Middle frontal gyrus (tissue), 1 donor: ENCODE measurements at regions not wholly inside any gene's neighbourhood (a gene's known extent, or its start where the extent isn't known, plus 50 kb on each side); places are given as distances from the start of the nearest gene placed in this dataset.
"Not testable (repeated sequence)": the region's sequence is repeated elsewhere in the genome, so short reads cannot be mapped to it uniquely, and the experiment has no call there.

Experiments
- DNase-seq: peaks from one replicate; pipeline ENCODE4 v3.0.0-alpha.2; 2015; ENCODE audit warnings: low spot score; ENCODE audit errors: extremely low spot score

GRCh38 chr5:106269252-106269843 lies 1401.4 kb downstream of the EFNA5 start:
- DNase-seq: no peak

DNA sequence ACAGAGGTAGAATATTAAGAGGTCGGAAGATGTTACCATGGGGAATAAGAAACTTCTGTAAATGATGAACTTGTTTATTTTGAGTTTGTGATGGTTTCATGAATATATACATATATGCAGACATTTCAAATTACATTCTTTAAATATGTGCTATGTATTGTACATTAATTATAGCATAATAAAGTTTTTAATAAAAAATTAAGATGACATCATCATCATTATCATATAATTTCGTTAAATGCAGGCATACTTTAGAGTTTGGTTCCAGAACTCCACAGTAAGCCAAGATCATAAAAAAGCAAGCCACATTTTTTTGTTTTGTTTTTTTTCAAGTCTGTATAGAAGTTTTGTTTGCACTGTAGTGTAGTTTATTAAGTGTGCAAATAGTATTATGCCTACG lies 1403.5 kb downstream of the EFNA5 start:
- no peak for DNase-seq

GRCh38 chr5:106262395-106262794 lies 1408.3 kb downstream of the EFNA5 start:
- no peak for DNase-seq

GRCh38 chr5:106259431-106260090 lies 1411.2 kb downstream of the EFNA5 start:
- DNase-seq: not testable (repeated sequence)

DNA sequence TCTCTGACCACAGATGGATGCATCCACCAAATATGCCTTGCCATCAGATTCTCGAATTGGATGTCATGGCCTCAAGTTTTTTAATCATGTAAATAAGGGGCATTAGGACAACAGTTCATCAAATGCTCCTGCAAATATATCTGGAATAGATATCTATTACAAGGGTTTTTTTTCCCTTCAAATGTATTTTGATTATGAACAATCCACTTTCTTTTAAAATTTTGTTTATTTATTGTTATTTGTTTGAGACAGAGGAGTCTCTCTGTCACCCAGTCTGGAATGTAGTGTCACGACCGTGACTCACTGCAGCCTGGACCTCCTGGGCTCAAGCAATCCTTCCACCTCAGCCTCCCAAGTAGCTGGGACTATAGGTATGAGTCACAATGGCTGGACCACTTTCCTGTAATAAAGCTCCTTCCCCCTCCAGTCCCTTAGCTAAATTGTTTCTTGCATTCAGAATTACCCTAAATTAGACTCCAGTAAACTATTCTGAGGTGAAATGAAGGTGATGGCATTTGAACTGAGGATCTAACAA lies 1412.1 kb downstream of the EFNA5 start:
- DNase-seq: no peak

GRCh38 chr5:106254784-106255183 lies 1416.0 kb downstream of the EFNA5 start:
- no peak for DNase-seq

- DNase-seq: not testable (repeated sequence)
Measured at GRCh38 chr5:106246044-106246745, 1424.5 kb downstream of the EFNA5 start.

DNA sequence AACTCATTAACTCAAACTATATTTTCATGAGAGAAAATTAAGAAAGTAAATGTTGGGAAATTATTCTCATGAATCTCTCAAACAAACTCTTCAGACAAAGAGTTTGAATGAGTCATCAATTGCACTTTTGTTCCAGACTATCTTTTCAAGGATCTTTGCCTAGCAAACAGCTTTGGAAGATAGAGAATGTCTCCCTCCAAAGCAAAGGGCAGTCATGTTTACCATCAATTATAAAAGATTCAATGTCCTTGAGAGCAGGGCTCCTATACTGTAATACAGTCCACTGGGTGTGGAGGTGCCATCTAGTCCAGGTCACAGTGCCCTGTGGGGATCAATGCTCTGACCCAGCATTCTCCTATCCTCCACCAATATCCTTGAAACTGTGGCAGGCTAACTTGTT lies 1429.3 kb downstream of the EFNA5 start:
- no peak for DNase-seq

DNA sequence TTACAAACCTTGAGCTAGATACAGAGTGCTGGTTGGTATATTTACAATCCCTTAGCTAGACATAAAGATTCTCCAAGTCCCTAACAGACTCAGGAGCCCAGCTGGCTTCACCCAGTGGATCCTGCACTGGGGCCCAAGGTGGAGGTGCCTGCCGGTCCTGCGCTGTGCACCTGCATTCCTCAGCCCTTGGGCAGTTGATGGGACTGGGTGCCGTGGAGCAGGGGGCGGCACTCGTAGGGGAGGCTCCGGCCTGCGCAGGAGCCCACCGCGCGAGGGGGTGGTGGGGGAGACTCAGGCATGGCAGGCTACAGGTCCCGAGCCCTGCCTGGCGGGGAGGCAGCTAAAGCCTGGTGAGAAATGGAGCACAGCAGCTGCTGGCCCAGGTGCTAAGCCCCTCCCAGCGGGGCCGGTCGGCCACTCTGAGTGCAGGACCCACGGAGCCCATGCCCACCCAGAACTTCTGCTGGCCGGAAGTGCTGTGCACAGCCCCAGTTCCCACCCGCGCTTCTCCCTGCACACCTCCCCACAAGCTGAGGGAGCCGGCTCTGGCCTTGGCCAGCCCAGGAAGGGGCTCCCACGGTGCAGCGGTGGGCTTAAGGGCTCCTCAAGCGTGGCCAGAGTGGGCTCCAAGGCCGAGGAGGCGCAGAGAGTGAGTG lies 1464.7 kb downstream of the EFNA5 start:
- no peak for DNase-seq

DNA sequence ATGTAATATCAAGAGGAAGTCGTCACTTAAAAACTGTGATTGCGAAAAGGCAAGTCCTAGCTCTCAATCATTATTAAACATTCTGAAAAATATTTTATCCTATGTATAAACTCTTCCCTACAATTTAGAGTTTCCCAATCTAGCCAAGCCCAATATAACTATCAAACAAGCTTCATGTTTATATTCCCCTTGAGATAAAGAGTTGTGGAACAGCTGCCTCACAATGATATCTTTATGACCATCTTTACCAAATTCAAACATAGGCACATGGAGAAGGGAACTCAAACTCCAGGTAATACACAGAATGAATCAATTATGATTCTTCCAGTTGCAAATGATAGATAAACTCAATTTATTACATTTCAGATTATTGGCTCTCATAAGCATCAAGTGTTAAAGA lies 1468.7 kb downstream of the EFNA5 start:
- DNase-seq: no peak

GRCh38 chr5:106200971-106201370 lies 1469.8 kb downstream of the EFNA5 start:
- DNase-seq: no peak

GRCh38 chr5:106195679-106196474 lies 1474.9 kb downstream of the EFNA5 start:
- DNase-seq: no peak

DNA sequence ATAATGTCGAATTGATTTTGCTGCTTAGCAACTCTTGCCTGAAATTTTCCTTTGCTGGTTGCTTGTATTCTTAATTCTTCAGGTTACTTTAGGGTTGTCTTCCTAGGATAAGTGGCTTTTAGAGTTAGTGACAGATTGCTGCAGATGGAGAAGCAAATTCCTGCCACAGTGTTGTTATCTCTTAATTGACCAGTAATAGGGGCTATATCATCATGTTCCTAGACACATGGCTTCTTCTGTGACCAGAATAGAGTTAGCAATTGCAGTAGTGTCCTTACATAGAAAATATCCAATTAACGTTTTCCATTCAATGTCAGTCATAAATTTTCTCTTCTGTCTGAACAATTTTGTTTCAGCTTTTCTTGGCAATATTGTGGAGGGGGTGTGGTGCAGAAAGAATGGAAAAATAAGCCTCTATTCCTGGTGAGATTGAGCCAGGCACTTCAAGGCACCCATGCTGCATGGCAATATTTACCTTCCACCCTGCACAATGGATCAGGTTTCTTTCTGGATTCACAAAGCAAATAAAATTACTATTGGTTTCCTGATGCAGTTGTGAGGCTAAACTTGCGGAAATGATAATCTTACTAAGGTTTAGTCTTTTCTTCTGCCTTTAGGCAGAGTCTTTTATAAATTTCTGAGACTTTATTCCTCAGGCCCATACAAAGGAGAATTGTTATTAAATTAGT lies 1481.5 kb downstream of the EFNA5 start:
- no peak for DNase-seq

GRCh38 chr5:106185661-106186081 lies 1485.1 kb downstream of the EFNA5 start:
- no peak for DNase-seq

DNA sequence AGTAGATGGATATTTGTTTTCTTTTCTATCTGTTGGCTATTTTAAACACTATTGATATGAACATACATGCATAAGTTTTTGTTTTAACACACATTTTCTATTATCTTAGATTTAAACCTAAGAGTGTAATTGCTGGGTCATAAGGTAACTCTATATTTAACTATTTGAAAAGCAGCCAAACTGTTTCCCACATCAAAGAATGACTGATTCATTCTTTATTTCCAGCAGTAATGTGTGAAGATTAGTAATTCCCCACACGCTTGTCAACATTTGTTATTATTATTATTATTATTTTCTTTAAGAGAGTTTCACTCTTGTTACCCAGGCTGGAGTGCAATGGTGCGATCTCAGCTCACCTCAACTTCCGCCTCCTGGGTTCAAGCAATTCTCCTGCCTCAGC lies 1495.8 kb downstream of the EFNA5 start:
- DNase-seq: no peak

DNA sequence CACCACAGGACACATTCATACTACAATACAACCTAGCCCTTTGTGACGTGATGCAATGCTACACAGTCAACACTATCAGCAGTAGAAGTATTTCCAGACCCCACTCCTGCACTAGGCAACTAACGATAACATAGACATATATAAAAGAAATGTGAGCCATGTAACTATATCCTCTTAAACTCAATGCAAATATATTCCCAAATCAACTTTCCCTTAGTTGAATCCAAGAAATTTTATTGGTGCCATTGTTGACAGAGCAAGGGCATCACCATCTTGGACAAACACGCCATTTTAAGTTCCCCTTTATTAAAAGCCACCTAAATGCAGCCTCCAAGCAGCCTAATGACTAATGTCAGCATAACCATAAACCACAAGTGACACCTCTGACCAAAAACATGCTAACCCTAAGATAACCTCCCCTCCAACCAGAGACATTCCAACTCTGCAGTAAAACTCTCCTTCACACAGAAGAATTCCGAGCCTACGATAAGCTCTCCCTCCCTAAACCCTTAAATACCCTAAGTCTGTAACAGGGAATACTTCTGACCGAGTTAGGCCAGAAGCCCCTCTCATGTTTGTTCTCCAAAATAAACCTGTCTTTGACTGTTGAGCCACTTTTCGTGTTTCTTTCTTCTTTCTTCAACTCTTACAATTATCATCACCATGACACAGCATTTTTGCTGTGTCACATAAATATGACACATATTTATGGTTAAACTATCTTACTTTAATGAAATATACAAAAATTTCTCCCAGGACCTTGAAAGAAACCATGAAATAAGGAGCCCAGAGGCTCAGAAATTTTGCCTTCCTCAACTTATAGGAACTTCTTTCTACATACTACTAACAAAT lies 1497.8 kb downstream of the EFNA5 start:
- DNase-seq: no peak

- DNase-seq: no peak
Measured at GRCh38 chr5:106171708-106172107, 1499.0 kb downstream of the EFNA5 start.

- DNase-seq: no peak
Measured at GRCh38 chr5:106171132-106171531, 1499.6 kb downstream of the EFNA5 start.

- no peak for DNase-seq
Measured at GRCh38 chr5:106167766-106168165, 1503.0 kb downstream of the EFNA5 start.

DNA sequence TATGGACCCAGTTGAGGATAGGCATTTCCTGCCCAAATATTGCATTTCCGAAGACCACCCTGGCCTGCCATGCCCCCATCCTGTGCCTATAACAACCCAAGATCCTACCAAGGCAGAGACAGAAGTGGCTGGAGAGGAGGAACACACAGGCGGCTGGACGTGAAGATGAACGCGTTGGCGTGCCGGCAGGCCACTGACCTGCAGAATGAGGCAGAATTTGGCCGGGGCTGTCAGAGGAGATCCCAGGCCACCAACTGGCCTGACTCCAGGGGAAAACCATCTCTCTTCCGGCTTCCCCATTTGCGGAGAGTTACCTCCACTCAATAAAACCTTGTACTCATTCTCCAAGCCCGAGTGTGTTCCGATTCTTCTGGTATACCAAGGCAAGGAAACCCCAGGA lies 1507.5 kb downstream of the EFNA5 start:
- DNase-seq: no peak
